GM12865 (cell line): ENCODE measurements at regions not wholly inside any gene's neighbourhood (a gene's known extent, or its start where the extent isn't known, plus 50 kb on each side); places are given as distances from the start of the nearest gene placed in this dataset.

ENCODE experiments used
- DNase-seq: peaks from one replicate; pipeline ENCODE4 v3.0.0; 2010; ENCODE audit warnings: low read depth
- H3K4me3 ChIP-seq: 2 replicates; pipeline ENCODE4 v1.5.1; 2011; ENCODE audit warnings: mild to moderate bottlenecking, low read depth, low read length, control low read depth
- CTCF ChIP-seq: IDR thresholded peaks from 2 replicates; pipeline ENCODE4 v1.5.1; 2011; ENCODE audit warnings: low read length, control low read depth, low read depth, inconsistent platforms; ENCODE audit not compliant: insufficient read depth; ENCODE audit errors: missing control alignments

- no peak for TF ChIP-seq CTCF
- DNase-seq, result no peak
- H3K4me3 ChIP-seq, result no peak overlapping the region
These were observed 118.4 kb upstream of the SLC25A13 start for GRCh38 chr7:96440328-96440727.

- no peak for DNase-seq
- no peak for TF ChIP-seq CTCF
- no peak overlapping the region for H3K4me3 ChIP-seq
These were observed 115.0 kb upstream of the SLC25A13 start for GRCh38 chr7:96436880-96437279.

- H3K4me3 ChIP-seq, result no peak overlapping the region
- no peak for DNase-seq
- no peak for TF ChIP-seq CTCF
These were observed 108.5 kb upstream of the SLC25A13 start for GRCh38 chr7:96430356-96430755.

- TF ChIP-seq CTCF, result no peak
- no peak for DNase-seq
- no peak overlapping the region for H3K4me3 ChIP-seq
These were observed 105.2 kb upstream of the SLC25A13 start for GRCh38 chr7:96427143-96427542.

- TF ChIP-seq CTCF, result no peak
- no peak for DNase-seq
- H3K4me3 ChIP-seq, result no peak overlapping the region
These were observed 104.8 kb upstream of the SLC25A13 start for GRCh38 chr7:96426685-96427084.

- H3K4me3 ChIP-seq, result no peak overlapping the region
- no peak for TF ChIP-seq CTCF
- DNase-seq, result no peak
These were observed 104.1 kb upstream of the SLC25A13 start for GRCh38 chr7:96426027-96426426.

GRCh38 chr7:96424411-96424810, 102.5 kb upstream of the SLC25A13 start:
- no peak for DNase-seq
- H3K4me3 ChIP-seq, result no peak overlapping the region
- no peak for TF ChIP-seq CTCF
